IPS-15b (cell line): ENCODE measurements at regions not wholly inside any gene's neighbourhood (a gene's known extent, or its start where the extent isn't known, plus 50 kb on each side); places are given as distances from the start of the nearest gene placed in this dataset.

Experiments used
- H3K27me3 ChIP-seq: one replicate; pipeline ENCODE4 v1.6.1; 2013; ENCODE audit warnings: low read length; ENCODE audit not compliant: control insufficient read depth, insufficient read depth
- H3K36me3 ChIP-seq: one replicate; pipeline ENCODE4 v1.6.1; 2013; ENCODE audit warnings: low read length; ENCODE audit not compliant: control insufficient read depth, insufficient read depth
- H3K4me1 ChIP-seq: one replicate; pipeline ENCODE4 v1.6.1; 2013; ENCODE audit warnings: mild to moderate bottlenecking, low read length; ENCODE audit not compliant: control insufficient read depth, insufficient read depth
- H3K4me3 ChIP-seq: one replicate; pipeline ENCODE4 v1.5.1; 2013; ENCODE audit warnings: low read depth, low read length
- H3K9ac ChIP-seq: one replicate; pipeline ENCODE4 v1.6.1; 2013; ENCODE audit warnings: low read depth, mild to moderate bottlenecking, low read length
- H3K9me3 ChIP-seq: one replicate; pipeline ENCODE4 v1.6.1; 2013; ENCODE audit warnings: mild to moderate bottlenecking, low read length; ENCODE audit not compliant: control insufficient read depth, insufficient read depth

GRCh38 chr3:76011121-76011520 is 225.8 kb upstream of the ZNF717 start:
- no peaks in the 10 kb centered on the region for H3K4me1 ChIP-seq
- no peak overlapping the region for H3K4me3 ChIP-seq

GRCh38 chr3:76015496-76015895 is 230.1 kb upstream of the ZNF717 start:
- H3K4me3 ChIP-seq: no peak overlapping the region
- no peaks in the 10 kb centered on the region for H3K9me3 ChIP-seq
- H3K27me3 ChIP-seq: no peaks in the 10 kb centered on the region
- no peaks in the 10 kb centered on the region for H3K4me1 ChIP-seq
- no peak overlapping the region for H3K9ac ChIP-seq
- no peaks in the 10 kb centered on the region for H3K36me3 ChIP-seq

More at GRCh38 chr3:76011121-76011520, 225.8 kb upstream of the ZNF717 start:
- Histone ChIP-seq H3K9me3 (no peaks in the 10 kb centered on the region), H3K9ac (no peak overlapping the region), H3K27me3 (no peaks in the 10 kb centered on the region), H3K36me3 (no peaks in the 10 kb centered on the region)

- H3K9ac ChIP-seq: no peak overlapping the region
- H3K4me1 ChIP-seq: no peaks in the 10 kb centered on the region
- H3K36me3 ChIP-seq: no peaks in the 10 kb centered on the region
- H3K9me3 ChIP-seq: no peaks in the 10 kb centered on the region
- no peaks in the 10 kb centered on the region for H3K27me3 ChIP-seq
- H3K4me3 ChIP-seq: no peak overlapping the region
Observed at GRCh38 chr3:76016111-76016510, 230.8 kb upstream of the ZNF717 start.

- H3K9ac ChIP-seq: no peak overlapping the region
- no peaks in the 10 kb centered on the region for H3K4me1 ChIP-seq
- no peaks in the 10 kb centered on the region for H3K9me3 ChIP-seq
- H3K4me3 ChIP-seq: no peak overlapping the region
- no peaks in the 10 kb centered on the region for H3K36me3 ChIP-seq
- H3K27me3 ChIP-seq: no peaks in the 10 kb centered on the region
Observed at GRCh38 chr3:76016769-76017439, 231.6 kb upstream of the ZNF717 start.

- Histone ChIP-seq H3K27me3 (no peaks in the 10 kb centered on the region), H3K9me3 (no peaks in the 10 kb centered on the region), H3K4me3 (no peak overlapping the region), H3K9ac (no peak overlapping the region), H3K4me1 (no peaks in the 10 kb centered on the region), H3K36me3 (no peaks in the 10 kb centered on the region)
Observed at GRCh38 chr3:76021376-76021775, 236.0 kb upstream of the ZNF717 start.

GRCh38 chr3:76024640-76025039 is 239.3 kb upstream of the ZNF717 start:
- Histone ChIP-seq H3K4me1 (no peaks in the 10 kb centered on the region), H3K36me3 (no peaks in the 10 kb centered on the region), H3K9ac (no peak overlapping the region), H3K4me3 (no peak overlapping the region), H3K27me3 (no peaks in the 10 kb centered on the region), H3K9me3 (no peaks in the 10 kb centered on the region)

- H3K4me1 ChIP-seq: no peaks in the 10 kb centered on the region
Observed at GRCh38 chr3:76025561-76025960, 240.2 kb upstream of the ZNF717 start.

GRCh38 chr3:76026379-76026778 is 241.0 kb upstream of the ZNF717 start:
- H3K4me3 ChIP-seq: no peak overlapping the region
- H3K36me3 ChIP-seq: no peaks in the 10 kb centered on the region
- no peaks in the 10 kb centered on the region for H3K27me3 ChIP-seq
- H3K4me1 ChIP-seq: no peaks in the 10 kb centered on the region
- H3K9ac ChIP-seq: no peak overlapping the region
- H3K9me3 ChIP-seq: no peaks in the 10 kb centered on the region

More at GRCh38 chr3:76025561-76025960, 240.2 kb upstream of the ZNF717 start:
- no peaks in the 10 kb centered on the region for H3K36me3 ChIP-seq
- H3K9ac ChIP-seq: no peak overlapping the region
- no peaks in the 10 kb centered on the region for H3K27me3 ChIP-seq
- H3K4me3 ChIP-seq: no peak overlapping the region
- no peaks in the 10 kb centered on the region for H3K9me3 ChIP-seq

- H3K4me1 ChIP-seq: no peaks in the 10 kb centered on the region
- no peaks in the 10 kb centered on the region for H3K9me3 ChIP-seq
- H3K4me3 ChIP-seq: no peak overlapping the region
- H3K36me3 ChIP-seq: no peaks in the 10 kb centered on the region
- no peak overlapping the region for H3K9ac ChIP-seq
- no peaks in the 10 kb centered on the region for H3K27me3 ChIP-seq
Observed at GRCh38 chr3:76028774-76029173, 243.4 kb upstream of the ZNF717 start.

- peaks cover 14% of the 10 kb centered on the region for H3K4me1 ChIP-seq
- no peaks in the 10 kb centered on the region for H3K9me3 ChIP-seq
- H3K4me3 ChIP-seq: no peak overlapping the region
- no peaks in the 10 kb centered on the region for H3K36me3 ChIP-seq
- H3K9ac ChIP-seq: no peak overlapping the region
- no peaks in the 10 kb centered on the region for H3K27me3 ChIP-seq
Observed at GRCh38 chr3:76034649-76035048, 249.3 kb upstream of the ZNF717 start.

GRCh38 chr3:76035117-76035516 is 249.8 kb upstream of the ZNF717 start:
- Histone ChIP-seq H3K4me1 (peaks cover 17% of the 10 kb centered on the region), H3K36me3 (no peaks in the 10 kb centered on the region), H3K27me3 (no peaks in the 10 kb centered on the region), H3K9me3 (no peaks in the 10 kb centered on the region), H3K9ac (no peak overlapping the region), H3K4me3 (no peak overlapping the region)

GRCh38 chr3:76038949-76039348 is 253.6 kb upstream of the ZNF717 start:
- H3K9me3 ChIP-seq: no peaks in the 10 kb centered on the region
- no peak overlapping the region for H3K4me3 ChIP-seq
- H3K27me3 ChIP-seq: no peaks in the 10 kb centered on the region
- peaks cover 26% of the 10 kb centered on the region for H3K4me1 ChIP-seq
- no peaks in the 10 kb centered on the region for H3K36me3 ChIP-seq
- H3K9ac ChIP-seq: no peak overlapping the region
